Mammary epithelial cell (primary cell): ENCODE measurements at regions not wholly inside any gene's neighbourhood (a gene's known extent, or its start where the extent isn't known, plus 50 kb on each side); places are given as distances from the start of the nearest gene placed in this dataset.

Experiments used
- CTCF ChIP-seq, 2 donors: IDR thresholded peaks in 1 of 2; conservative IDR thresholded peaks in 1 of 2; 2 replicates each; pipeline ENCODE4 v1.5.1; 2011 to 2012; ENCODE audit warnings: inconsistent platforms in 2 of 2, low read length in 2 of 2, mild to moderate bottlenecking in 2 of 2, control low read depth in 1 of 2, low read depth in 1 of 2; ENCODE audit not compliant: insufficient read depth in 1 of 2; ENCODE audit errors: extremely low read depth in 1 of 2
- EZH2 ChIP-seq: IDR thresholded peaks from 2 replicates; pipeline ENCODE4 v1.6.1; 2012; ENCODE audit warnings: low read length, inconsistent platforms, borderline replicate concordance

- TF ChIP-seq CTCF (conservative IDR thresholded peaks at IDR 0.05 in 1 of 2, IDR thresholded peaks at IDR 0.05 in 1 of 2; ENCODE audit: extremely low read depth in 1 of 2, insufficient read depth in 1 of 2, low read depth in 1 of 2, low read length in 2 of 2) (no peak), EZH2 (no peak)
Measured at GRCh38 chr18:5728531-5728930, 166.8 kb downstream of the TMEM200C start.
